ENCODE measurements at regions not wholly inside any gene's neighbourhood (a gene's known extent, or its start where the extent isn't known, plus 50 kb on each side); places are given as distances from the start of the nearest gene placed in this dataset.

- Histone ChIP-seq H2AFZ (ENCODE audit: low read length) (no peak overlapping the region), H3K36me3 (ENCODE audit: insufficient read depth, low read length) (no peaks in the 10 kb centered on the region), H3K4me2 (ENCODE audit: low read depth, low read length, poor library complexity, severe bottlenecking) (no peak overlapping the region), H3K9me3 (ENCODE audit: insufficient read depth, low read depth, low read length) (no peaks in the 10 kb centered on the region), H3K9me2 (replicated peaks; ENCODE audit: low read depth, low read length) (no peaks in the 10 kb centered on the region), H4K20me1 (ENCODE audit: insufficient read depth, low read length, poor library complexity, severe bottlenecking) (no peaks in the 10 kb centered on the region), H3K79me2 (ENCODE audit: insufficient read depth, low read length) (no peaks in the 10 kb centered on the region), H3K9ac (ENCODE audit: low read depth, low read length, poor library complexity, severe bottlenecking) (no peak overlapping the region), H3K27me3 (ENCODE audit: insufficient read depth, low read length, poor library complexity, severe bottlenecking) (no peaks in the 10 kb centered on the region), H3K4me3 (ENCODE audit: low read length, poor library complexity, severe bottlenecking) (no peak overlapping the region), H3F3A (ENCODE audit: low read depth) (no peaks in the 10 kb centered on the region), H3K4me1 (ENCODE audit: insufficient read depth, low read length, poor library complexity, severe bottlenecking) (no peaks in the 10 kb centered on the region)
- TF ChIP-seq EZH2phosphoT487 (IDR thresholded peaks at IDR 0.05; ENCODE audit: borderline replicate concordance) (no peak), CTCF (conservative IDR thresholded peaks at IDR 0.05; ENCODE audit: low read length) (no peak)
These were observed 106.3 kb downstream of the SETD4 start for GRCh38 chr21:35954066-35954465.

- TF ChIP-seq CTCF (conservative IDR thresholded peaks at IDR 0.05; ENCODE audit: low read length), result no peak
- no peak for TF ChIP-seq EZH2phosphoT487 (IDR thresholded peaks at IDR 0.05; ENCODE audit: borderline replicate concordance)
- H3F3A ChIP-seq (ENCODE audit: low read depth), result no peaks in the 10 kb centered on the region
- H3K36me3 ChIP-seq (ENCODE audit: insufficient read depth, low read length), result no peaks in the 10 kb centered on the region
- H4K20me1 ChIP-seq (ENCODE audit: insufficient read depth, low read length, poor library complexity, severe bottlenecking), result no peaks in the 10 kb centered on the region
- no peaks in the 10 kb centered on the region for H3K79me2 ChIP-seq (ENCODE audit: insufficient read depth, low read length)
- H3K9ac ChIP-seq (ENCODE audit: low read depth, low read length, poor library complexity, severe bottlenecking), result no peak overlapping the region
- no peaks in the 10 kb centered on the region for H3K9me2 ChIP-seq (replicated peaks; ENCODE audit: low read depth, low read length)
- no peaks in the 10 kb centered on the region for H3K4me1 ChIP-seq (ENCODE audit: insufficient read depth, low read length, poor library complexity, severe bottlenecking)
- H3K9me3 ChIP-seq (ENCODE audit: insufficient read depth, low read depth, low read length), result no peaks in the 10 kb centered on the region
- no peak overlapping the region for H3K4me3 ChIP-seq (ENCODE audit: low read length, poor library complexity, severe bottlenecking)
- H3K4me2 ChIP-seq (ENCODE audit: low read depth, low read length, poor library complexity, severe bottlenecking), result no peak overlapping the region
- no peak overlapping the region for H2AFZ ChIP-seq (ENCODE audit: low read length)
- no peaks in the 10 kb centered on the region for H3K27me3 ChIP-seq (ENCODE audit: insufficient read depth, low read length, poor library complexity, severe bottlenecking)
These were observed 106.7 kb downstream of the SETD4 start for GRCh38 chr21:35953597-35953996.

GRCh38 chr21:35952651-35953340 lies 107.5 kb downstream of the SETD4 start:
- no peaks in the 10 kb centered on the region for H3K9me2 ChIP-seq (replicated peaks; ENCODE audit: low read depth, low read length)
- H3K4me2 ChIP-seq (ENCODE audit: low read depth, low read length, poor library complexity, severe bottlenecking), result no peak overlapping the region
- no peaks in the 10 kb centered on the region for H3F3A ChIP-seq (ENCODE audit: low read depth)
- no peak for TF ChIP-seq EZH2phosphoT487 (IDR thresholded peaks at IDR 0.05; ENCODE audit: borderline replicate concordance)
- no peak for TF ChIP-seq CTCF (conservative IDR thresholded peaks at IDR 0.05; ENCODE audit: low read length)
- H3K79me2 ChIP-seq (ENCODE audit: insufficient read depth, low read length), result no peaks in the 10 kb centered on the region
- no peaks in the 10 kb centered on the region for H3K9me3 ChIP-seq (ENCODE audit: insufficient read depth, low read depth, low read length)
- H2AFZ ChIP-seq (ENCODE audit: low read length), result no peak overlapping the region
- no peak overlapping the region for H3K4me3 ChIP-seq (ENCODE audit: low read length, poor library complexity, severe bottlenecking)
- H3K4me1 ChIP-seq (ENCODE audit: insufficient read depth, low read length, poor library complexity, severe bottlenecking), result no peaks in the 10 kb centered on the region
- H3K9ac ChIP-seq (ENCODE audit: low read depth, low read length, poor library complexity, severe bottlenecking), result no peak overlapping the region
- no peaks in the 10 kb centered on the region for H4K20me1 ChIP-seq (ENCODE audit: insufficient read depth, low read length, poor library complexity, severe bottlenecking)
- H3K36me3 ChIP-seq (ENCODE audit: insufficient read depth, low read length), result no peaks in the 10 kb centered on the region
- H3K27me3 ChIP-seq (ENCODE audit: insufficient read depth, low read length, poor library complexity, severe bottlenecking), result no peaks in the 10 kb centered on the region
